HG03575 (cell line): ENCODE measurements at regions not wholly inside any gene's neighbourhood (a gene's known extent, or its start where the extent isn't known, plus 50 kb on each side); places are given as distances from the start of the nearest gene placed in this dataset.
"Not testable (repeated sequence)": the region's sequence is repeated elsewhere in the genome, so short reads cannot be mapped to it uniquely, and the experiment has no call there.

ENCODE experiments used
- ATAC-seq: cut with Tn5 transposase; IDR thresholded peaks from one replicate; pipeline ENCODE4 v1.9.1; 2021; ENCODE audit not compliant: unreplicated experiment, insufficient number of reproducible peaks, low FRiP score; ENCODE audit errors: extremely low read depth

DNA sequence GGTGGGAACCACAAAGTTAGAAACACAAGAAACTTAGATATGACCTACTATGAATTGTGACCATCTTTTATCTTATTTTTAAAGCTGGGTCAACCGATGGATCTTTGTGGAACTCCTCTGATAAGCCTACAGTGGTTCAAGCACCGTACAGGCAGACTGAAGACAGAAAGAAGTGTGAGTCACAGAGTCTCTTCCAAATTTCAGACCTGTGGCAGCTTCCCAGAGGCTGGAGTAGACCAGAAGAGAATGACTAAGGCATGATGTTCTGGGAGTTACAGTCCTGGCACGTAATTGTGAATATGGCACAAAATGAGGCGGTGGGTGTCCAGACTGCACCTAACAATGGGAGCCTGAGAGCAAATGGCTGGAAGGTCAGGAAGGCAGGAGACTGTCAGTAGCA is 70.0 kb downstream of the LMO4 start:
- no peak for ATAC-seq

DNA sequence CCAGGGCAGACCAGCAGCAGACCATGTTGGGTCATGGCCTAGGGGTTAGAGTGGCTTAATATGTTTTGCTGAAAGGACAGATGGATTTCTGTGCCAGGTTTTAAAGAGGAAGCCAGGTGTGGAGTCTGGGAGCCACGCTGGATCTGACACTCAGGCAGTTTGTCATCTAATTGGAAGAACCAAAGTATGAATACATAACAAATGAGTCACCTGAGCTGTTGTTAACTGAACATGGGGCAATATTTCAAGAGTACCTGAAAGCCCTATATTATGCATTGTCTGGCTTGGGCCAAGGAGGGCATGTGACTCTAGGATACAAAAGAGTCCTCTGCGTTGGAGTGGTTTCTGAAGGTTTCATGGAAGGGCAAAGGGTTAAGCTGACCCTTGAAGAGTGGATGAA is 70.6 kb downstream of the LMO4 start:
- ATAC-seq, result no peak

DNA sequence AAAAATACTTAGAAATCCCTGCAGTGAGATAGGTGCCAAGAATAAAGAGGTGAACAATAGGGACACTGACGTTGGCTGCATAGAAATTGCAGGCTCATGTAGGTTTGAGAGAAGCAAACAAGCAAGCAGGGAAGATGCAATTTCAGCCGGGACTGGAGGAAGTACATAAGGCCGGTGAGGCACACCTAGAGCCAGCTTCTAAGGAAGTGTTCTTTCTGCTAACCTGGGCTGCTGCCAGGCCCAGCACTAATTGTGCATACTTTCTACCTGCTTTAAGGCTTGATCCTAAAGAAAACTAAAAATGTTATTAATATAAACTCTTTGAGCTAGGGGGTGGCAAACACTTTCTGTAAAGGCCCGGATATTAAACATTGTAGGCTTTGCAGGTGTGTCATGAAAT is 71.0 kb downstream of the LMO4 start:
- no peak for ATAC-seq

DNA sequence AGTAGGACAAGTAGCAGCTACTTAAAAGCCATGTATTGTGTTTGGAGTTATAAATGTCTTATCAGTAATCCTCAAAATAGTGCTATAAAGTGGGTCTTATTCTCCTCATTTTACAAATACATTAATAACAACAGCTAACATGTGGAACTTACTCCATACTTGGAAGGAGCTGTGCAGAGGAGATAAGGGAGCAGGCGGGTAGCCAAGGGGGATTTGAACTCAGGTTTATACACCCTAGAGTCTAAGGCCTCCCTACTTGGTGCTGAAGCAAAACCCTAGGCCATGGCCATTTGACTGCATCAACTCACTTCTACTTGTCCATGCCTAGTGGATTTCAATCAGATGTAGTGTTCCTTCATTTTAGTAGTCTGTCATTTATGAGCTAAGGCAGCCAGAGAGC is 72.1 kb downstream of the LMO4 start:
- ATAC-seq, result no peak

DNA sequence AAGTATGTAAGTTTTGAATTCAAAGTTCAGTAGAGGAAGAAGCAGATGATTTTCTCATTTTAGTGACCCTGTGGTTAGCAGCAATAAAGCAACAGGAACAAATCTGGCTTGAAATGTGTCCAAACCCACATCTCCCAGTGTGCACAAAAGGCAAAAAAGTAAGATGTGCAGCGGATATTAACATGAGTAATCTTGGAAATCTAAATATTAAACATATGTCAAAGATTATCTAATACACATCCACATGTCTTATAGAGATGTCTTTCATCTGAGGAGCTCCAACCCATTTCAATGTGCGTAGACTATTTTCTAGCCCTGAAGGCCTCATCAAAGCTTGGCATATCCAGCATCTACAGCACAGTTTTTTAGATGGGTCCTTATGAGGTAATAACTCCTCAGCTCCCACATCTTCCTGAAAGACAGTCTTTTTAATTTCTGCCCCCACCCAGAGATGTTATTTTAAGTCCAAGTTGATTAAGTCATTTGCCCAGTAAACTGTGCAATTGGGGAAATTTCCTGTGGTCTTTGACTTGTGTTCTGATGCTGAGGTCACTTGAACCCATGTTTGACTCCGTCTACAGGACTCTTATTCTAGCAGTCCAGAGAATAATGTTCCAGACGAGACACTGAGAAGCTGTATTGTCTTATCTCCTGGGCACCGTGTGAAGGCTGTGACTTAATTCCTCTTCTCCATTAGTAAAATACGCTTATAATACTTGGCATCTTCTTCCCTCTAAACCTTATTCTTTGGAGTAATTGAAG is 73.7 kb downstream of the LMO4 start:
- ATAC-seq, result no peak

DNA sequence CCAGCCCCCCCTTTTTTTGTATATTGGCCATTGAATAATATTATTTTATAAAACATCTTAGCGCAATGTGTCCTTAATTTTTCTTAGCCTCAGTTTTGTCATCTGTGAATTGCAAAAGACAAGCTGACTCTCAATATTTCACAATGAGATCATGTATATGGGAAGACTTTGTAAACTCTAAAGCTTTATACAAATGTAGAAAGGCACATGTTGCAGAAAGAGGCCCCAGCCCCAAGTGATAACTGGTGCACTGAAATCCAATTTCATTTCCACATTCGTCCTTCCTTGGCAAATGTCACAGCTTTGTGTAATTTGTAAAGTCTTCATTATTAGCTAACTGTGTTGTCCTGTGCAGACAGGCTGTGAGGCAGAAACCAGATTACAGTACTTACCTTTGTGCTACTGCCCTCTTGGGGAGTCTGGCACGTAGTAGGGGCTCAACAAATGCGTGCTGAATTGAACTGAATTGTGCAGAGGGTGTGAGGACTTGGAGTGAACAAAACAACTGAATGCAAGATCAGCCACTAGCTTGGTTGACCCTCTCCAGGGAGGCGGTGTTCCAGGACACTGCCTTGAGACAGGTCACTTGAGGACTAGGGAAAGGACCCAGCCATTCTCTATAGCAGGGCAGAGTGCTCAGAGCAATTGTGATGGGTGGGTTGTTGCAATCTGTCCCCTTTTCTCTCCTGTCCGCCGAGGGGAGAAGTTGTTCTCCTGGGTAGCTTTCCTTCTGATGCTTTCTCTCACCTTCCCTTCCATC is 74.6 kb downstream of the LMO4 start:
- no peak for ATAC-seq

DNA sequence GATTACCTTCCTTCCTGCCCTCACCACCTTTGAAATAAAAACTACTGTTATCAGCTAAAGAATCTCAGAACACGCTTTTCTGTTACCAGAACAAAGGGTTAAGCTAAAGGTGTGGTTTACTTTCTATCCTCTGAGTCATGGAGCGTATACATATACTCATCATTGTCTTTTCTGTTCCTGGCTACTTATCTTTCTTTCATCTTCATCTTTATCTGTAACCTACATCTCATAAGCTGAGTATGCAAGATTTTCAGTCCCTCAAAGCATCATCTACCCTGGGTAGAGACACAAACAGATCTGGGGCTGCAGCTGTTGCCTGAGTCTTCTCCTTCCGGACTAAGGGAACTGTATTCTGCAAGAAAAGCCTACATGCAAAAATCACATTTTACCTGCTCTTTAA is 75.6 kb downstream of the LMO4 start:
- ATAC-seq, result no peak

DNA sequence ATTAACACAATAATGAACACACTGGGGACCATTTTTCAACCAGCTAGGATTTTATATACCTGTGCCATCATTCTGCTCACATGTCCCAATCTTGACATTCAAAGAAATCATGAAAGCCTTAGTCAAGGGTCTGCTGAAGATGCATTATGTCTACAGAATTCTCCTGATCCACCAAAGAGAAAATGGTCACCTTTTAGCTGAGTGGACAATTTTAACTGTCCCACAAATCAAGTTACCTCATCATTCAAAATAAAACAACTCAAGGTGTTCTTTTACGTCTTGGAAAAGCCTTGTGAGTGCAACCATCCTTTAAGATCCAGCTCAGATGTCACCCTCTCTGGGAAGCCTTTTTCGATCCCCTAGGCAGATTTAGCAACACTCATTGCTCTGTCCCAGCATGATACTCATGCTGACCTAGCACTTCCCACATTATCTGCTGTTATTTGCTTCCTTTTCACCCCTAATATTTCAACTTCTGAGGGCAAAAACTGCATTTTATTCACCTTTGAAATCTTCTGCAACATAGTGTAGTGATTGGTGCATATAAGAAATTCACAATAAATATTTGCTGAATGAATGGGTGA is 80.1 kb downstream of the LMO4 start:
- no peak for ATAC-seq

DNA sequence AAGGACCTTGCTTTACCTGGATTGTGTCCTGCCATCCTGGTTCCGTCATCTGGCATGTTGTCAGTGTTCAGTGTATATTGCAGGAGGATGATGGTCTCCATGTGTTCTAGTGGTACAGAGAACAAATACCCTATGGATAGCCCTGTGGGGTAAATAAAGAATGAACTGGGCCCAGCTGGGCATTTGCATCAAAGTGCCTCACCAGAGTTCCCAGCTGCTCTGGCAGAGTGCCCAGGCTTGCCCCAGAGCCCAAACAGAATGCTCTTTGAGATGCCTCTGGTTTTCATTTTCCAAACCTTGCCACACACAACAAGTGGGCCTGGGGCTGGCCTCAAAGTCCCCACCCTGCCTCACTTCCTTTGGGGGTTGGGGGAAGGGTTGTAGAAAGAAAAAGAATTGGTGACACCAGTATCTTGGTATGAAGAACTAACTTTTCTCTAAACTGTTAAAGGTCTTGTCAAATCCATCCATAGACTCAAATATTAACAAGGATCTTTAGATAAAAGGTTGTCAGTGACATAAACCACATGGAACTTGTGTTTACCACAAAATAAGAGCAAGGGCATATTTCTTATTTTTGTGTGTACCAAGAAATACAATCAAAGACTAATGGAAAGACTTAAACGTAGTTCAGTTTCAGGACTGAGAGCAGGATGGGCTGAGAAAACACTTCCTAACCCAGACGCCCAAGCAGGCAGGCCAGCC is 82.2 kb downstream of the LMO4 start:
- no peak for ATAC-seq

DNA sequence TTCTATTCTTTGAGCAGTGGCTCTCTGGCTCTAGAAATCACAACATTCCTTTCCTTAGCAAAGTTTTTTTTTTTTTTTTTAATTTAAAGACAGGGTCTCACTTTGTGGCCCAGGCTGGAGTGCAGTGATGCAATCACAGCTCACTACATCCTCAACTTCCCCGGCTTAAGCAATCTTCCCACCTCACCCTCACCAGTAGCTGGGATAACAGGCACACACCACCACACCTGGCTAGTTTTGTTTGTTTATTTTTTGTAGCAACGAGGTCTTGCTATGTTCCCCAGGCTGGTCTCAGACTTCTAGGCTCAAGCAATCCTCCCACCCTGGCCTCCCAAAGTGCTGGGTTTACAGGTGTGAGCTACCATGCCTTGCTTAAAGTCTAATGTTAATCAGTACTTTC is 85.2 kb downstream of the LMO4 start:
- not testable (repeated sequence) for ATAC-seq

DNA sequence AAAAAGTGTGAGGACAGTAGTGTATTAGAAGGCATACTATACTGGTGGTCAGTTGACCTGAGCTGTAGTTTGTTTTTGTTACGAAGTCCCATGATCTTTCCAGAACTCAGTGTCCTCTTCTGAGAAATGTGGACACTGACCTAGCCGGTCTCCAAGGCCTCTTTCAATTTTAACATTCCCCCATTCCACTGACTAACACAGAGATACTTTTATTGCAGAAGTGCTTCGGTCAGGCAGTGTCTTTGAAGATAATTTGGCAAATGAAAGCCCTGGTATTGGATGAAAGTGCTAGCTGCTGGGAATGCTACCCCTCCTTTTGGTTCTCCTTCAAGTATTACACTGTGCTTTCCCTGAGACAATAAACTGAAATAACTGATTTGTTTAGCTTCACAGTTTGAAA is 89.4 kb downstream of the LMO4 start:
- no peak for ATAC-seq

DNA sequence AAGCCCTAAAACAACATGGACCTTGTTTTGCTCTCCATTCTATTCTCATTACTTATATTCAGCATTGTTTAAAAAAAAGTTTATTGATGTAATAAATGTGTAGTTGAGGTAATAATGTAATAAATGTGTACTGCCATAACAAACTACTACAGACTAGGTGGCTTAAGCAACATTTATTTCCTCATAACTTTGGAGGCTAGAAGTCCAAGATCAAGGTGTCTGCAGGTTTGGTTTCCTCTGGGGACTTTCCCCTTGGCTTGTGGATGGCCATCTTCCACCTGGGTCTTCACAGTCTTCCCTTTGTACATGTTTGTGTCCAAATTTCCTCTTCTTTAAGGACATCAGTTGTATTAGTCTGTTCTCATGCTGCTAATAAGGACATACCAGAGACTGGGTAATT is 93.1 kb downstream of the LMO4 start:
- ATAC-seq, result no peak

DNA sequence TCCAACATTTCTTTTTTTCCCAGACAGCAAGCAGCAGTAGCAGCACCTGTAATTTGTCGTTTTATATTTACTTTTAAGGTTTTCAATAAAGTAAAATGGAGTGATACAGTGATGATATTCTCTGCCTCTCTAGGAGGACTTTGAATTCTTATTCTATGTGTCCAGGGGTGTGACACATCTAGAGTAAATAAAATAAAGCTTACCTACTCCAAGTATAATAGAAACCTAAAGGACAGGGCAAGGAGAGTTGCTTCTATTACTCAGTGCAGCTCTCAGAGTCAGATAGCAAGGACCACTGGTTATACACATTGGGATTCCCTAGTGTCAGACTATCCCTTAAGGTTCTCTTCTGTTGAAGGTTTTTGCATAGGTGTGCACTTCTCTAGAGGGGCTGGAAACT is 95.9 kb downstream of the LMO4 start:
- no peak for ATAC-seq

DNA sequence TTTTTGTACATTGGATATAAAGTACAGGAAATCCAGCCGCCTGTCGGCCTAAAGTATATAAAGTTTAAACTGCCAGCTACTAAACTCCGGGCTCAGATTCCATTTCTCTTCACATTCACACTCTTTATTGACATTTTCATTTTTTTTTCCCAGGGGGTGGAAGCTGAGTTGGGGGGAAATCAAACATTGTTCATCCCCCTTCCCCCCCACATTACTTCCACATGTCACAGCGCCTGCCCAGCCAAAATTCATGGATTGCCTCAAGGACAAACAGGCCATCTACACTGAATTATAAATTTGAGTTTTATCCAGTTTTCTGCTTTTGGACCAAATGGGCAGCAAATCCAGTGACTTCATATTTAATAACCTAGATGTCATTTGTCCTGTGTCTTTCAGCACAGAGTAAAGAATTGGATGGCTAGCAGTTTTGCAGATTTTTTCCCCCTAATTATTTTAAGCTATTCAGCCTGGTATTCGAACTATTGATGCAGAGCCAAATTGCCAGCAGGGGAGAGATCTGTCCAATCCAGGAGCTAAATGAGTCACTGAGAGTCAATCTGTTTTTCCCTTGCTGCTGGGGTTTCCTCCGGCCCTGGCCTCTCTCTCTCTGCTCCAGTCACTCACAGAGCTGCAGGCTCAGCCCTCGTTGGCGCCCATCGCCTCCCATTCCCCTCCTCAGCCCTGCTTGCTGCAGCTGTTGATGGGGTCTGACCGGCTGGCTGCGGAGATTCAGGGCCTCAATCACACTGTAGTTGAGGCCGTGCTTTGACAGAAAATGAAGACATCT is 98.0 kb downstream of the LMO4 start:
- no peak for ATAC-seq

DNA sequence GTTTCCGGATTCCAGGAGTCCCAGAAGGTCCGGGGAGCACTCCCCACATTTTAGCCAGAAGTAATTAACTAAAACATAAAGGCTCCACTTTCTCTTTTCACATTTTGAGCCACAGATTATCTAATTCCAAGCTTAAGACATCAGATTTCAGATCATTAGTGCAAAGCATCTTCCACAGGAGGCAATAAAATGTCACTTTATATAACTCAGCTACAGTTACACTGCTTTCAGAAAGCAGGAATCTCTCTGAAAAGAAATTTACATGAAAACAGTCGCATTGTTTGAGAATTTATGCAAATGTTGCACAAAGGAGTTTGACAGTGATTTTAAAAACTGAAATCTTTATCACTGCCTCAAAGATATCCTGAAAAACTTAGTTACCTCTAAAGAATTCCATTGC is 99.7 kb downstream of the LMO4 start:
- ATAC-seq, result no peak

DNA sequence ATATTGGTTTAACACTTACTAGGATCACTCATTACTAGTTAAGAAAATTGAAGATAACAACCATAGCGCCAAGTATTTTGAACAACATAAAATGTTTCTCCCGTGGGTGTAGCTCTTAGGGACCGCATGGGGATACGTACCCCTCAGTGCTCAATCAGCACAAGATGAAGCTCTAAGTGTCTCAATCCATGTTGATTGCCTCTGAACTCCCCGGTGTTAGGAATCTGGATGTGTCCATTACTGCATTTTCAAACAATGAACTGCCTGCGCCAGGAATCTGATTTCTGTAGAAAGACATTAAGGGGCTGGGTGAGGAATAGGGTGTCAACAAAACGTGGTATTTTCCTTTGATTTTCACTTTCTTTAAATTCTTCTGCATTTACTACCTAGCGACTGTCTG is 100.2 kb downstream of the LMO4 start:
- no peak for ATAC-seq

DNA sequence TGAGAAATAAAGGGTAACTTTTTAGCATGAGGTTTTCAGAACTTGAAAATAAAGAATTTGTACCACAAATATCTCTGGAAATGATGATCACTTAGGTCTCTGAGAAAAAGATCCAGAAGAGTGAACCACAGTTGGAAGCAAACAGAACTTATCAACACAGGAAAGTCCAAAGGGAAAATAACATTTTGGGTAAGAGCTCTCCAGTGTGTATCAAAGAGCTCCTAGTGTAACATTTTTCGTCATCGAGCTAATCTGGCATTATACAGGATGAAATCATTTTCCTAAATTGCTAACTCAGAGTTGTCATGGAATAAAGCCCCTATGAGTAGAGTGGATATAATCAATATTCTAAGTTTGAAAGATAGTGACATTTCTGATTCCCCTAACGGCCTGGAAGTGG is 104.0 kb downstream of the LMO4 start:
- ATAC-seq, result no peak

DNA sequence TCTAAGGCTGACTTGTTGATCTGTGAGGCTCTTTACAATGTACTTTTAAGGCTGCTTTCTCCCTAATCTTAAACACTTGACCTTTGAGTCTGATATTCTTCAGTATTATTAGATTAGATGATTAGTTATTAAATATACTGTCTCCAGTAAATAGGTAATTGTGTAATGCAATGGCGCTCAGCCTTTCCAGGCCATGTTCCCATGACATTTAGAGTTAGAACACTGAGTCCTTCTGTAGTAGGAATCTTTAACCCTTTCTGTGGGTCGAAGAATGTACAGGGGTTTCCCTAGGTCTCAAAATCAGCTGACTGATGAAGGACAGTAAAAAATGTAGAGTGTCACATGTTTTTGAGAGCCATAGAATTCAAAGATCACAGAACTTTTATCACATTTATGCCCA is 104.4 kb downstream of the LMO4 start:
- ATAC-seq, result not testable (repeated sequence)

DNA sequence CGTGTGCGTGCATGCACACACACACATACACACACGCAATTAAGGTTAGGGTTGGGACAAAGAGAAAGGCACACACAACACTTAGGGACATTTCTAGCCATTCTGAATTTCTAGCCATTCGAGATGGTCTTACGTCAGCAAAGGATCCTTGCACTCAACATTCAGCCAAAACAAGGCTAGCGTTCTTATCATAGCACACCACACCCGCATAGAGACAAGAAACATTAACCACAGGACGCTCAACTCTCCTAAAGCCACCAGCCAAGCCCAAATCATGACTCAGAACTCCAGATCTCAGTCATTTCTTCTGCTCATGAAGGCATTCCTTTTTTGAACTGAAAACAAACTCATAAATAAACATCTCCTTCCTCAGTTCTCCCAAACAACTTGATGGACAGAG is 106.8 kb downstream of the LMO4 start:
- ATAC-seq, result no peak
